IPS DF 19.7 (cell line): ENCODE measurements at regions not wholly inside any gene's neighbourhood (a gene's known extent, or its start where the extent isn't known, plus 50 kb on each side); places are given as distances from the start of the nearest gene placed in this dataset.
A peak's percentile ranks its signal among the peaks of the same experiment; 100 is the strongest.
"Not testable (repeated sequence)": the region's sequence is repeated elsewhere in the genome, so short reads cannot be mapped to it uniquely, and the experiment has no call there.

ENCODE experiments used
- DNase-seq: peaks from one replicate; pipeline ENCODE4 v3.0.0-alpha.2; 2013; ENCODE audit warnings: low read depth, low spot score

DNA sequence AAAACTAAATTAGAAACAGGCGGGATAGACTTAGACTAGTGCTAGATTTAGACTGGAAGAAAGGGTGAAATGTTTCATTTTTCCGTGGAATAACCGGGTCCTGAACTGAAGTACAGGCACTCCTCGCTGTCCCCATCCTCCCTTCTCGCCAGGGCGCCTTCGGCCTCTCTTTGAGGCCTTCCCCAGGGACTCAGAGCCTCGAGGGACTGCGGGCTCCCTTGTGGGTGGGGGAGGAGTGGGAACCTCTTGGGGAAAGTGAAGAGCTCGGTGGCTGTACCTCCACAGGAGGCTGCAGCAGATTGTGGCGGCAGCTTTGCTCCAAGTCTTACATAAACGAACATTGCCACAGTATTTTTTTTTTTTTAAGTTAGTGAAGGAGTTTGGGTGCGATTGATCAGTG, 1988.8 kb upstream of the FLRT2 start:
- DNase-seq = no peak

- no peak for DNase-seq
Observed at GRCh38 chr14:83548061-83548839, 1981.7 kb upstream of the FLRT2 start.

DNA sequence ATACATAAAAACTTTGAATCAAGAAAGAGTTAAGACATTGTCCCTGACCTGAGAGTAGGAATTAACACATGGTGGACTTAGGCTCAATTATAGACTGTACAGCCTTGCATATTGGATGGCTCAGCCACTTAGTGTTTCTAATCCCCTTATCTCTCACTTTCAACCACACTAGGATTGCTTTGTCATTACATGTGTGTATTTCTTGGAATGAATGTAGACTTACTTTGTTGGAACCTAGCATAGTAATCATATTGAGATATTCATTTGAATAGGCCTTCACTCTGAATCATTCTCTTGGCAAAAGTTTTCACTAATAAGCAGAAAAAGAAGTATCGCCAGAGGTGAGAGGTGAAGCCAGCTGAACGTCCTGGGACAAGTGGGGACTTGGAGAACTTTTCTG, 1973.9 kb upstream of the FLRT2 start:
- no peak for DNase-seq

GRCh38 chr14:83556746-83557453, 1973.0 kb upstream of the FLRT2 start:
- DNase-seq = no peak

GRCh38 chr14:83558946-83559345, 1971.0 kb upstream of the FLRT2 start:
- DNase-seq = no peak

DNA sequence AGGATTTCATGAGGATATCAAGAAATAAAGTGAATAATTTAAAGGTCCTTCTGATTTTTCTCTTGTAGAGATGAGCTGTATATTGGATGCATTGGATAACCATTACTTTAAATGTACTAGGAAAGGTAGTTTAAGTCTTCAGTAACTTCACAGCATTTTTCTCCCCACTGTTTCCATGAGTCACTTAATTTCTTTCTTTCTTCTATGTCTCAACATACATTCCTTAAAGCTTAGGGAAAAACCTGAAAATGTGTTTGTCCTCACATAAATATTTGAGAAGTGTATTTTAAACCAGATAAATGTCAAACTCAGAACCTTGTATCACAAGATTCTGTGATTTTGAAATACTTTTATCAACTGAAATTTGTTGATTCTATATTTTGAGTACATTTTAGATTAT, 1970.2 kb upstream of the FLRT2 start:
- DNase-seq = no peak

GRCh38 chr14:83561261-83561660, 1968.7 kb upstream of the FLRT2 start:
- no peak for DNase-seq

- no peak for DNase-seq
Observed at GRCh38 chr14:83566567-83566966, 1963.4 kb upstream of the FLRT2 start.

- DNase-seq = no peak
Observed at GRCh38 chr14:83568141-83568540, 1961.8 kb upstream of the FLRT2 start.

DNA sequence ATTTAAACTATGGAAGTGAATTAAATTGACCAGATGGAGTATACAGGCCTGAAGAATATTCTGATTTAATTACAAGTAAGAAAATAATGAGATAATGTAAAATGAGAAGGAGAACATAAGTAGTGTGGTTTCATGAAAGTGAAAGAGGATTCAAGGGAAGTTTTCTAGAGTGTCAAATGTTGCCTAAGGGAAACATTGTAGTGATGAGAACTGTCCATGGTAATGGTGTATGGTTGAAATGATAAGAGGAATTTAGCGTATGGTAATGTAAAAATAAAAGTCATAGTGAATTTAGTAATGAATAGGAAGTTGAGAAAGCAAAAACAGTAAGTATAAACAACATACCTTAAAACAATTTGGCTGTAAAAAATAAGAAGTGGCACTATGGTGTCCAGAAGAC, 1954.6 kb upstream of the FLRT2 start:
- no peak for DNase-seq

DNA sequence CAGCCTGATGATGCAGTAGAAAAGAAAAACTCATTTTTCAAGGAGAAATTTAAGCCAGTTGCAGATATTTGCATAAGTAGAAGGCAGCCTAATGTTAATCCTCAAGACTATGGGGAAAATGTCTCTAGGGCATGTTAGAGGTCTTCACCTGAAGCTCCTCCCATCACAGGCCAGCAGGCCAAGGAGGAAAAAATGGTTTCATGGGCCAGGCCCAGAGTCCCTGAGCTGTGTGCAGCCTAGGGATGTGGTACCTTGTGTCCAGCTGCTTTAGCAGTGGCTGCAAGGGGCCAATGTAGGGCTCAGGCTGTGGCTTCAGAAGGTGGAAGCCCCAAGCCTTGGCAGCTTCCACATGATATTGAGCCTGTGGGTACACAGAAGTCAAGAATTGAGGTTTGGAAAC, 1946.7 kb upstream of the FLRT2 start:
- no peak for DNase-seq

DNA sequence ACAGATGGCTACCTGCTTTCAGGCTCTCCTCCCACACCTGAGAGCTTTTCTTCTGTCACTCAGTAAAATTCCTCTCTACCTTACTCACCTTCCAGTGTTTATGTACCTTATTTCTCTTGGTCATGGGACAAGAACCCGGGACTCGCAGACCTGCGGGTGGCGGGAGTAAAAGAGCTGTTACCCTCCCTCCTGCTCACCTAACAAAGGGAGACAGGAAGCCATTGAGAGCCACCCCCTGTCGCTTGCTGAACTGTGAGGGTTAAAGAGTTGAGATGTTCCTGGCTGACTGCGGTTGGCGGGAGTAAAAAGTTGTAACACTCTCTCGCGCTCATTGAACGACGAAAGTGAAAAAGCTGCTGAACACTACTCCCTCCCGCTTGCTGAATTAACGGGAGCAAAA, 1935.1 kb upstream of the FLRT2 start:
- peak; percentile 3 for DNase-seq

DNA sequence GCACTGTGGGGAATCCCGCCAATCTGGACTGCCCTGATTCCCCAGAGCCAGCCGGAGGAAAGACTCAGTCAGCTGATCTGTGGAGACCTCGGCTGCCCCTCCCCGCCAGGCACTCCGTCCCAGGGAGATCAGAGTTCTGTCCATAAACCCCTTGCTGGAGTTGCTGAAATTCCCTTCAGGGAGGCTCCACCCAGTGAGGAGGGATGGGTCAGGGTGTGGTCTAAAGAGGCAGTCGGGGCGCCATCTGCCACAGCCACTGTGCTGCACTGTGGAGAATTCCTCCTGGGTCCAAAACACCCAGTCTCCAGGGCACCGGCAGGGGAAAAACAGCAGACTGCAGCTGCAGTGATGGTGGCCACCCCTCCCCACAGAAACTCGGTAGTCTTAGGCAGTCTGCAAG, 1922.3 kb upstream of the FLRT2 start:
- no peak for DNase-seq

GRCh38 chr14:83611491-83611890, 1918.5 kb upstream of the FLRT2 start:
- no peak for DNase-seq

- no peak for DNase-seq
Observed at GRCh38 chr14:83611906-83612390, 1918.0 kb upstream of the FLRT2 start.

- no peak for DNase-seq
Observed at GRCh38 chr14:83614956-83615355, 1915.0 kb upstream of the FLRT2 start.

- no peak for DNase-seq
Observed at GRCh38 chr14:83624541-83624940, 1905.4 kb upstream of the FLRT2 start.

GRCh38 chr14:83632375-83632774, 1897.6 kb upstream of the FLRT2 start:
- no peak for DNase-seq

GRCh38 chr14:83638748-83639504, 1891.0 kb upstream of the FLRT2 start:
- no peak for DNase-seq

GRCh38 chr14:83639505-83639875, 1890.5 kb upstream of the FLRT2 start:
- DNase-seq = not testable (repeated sequence)

DNA sequence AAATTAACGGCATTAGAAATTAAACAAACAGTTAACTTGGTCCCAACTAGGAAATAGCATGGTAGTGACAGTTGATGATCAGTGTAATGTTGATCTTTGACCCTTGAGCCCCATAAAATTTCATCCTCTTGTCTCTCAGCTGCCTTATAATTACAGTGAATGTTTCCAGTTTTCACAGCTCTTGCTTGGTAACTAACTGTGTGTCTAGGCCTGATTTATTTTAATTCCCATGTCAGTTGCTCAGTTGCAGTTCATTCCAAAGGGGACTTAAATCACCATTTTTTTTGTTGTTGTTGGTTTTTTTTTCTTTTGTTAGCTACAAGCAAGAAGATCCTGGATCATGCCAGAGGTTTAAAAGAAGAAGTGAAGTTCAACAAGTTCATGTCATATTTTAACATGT, 1883.7 kb upstream of the FLRT2 start:
- DNase-seq = no peak

- DNase-seq = no peak
Observed at GRCh38 chr14:83660597-83660996, 1869.3 kb upstream of the FLRT2 start.
